IPS-NIHi7 (cell line): ENCODE measurements at regions not wholly inside any gene's neighbourhood (a gene's known extent, or its start where the extent isn't known, plus 50 kb on each side); places are given as distances from the start of the nearest gene placed in this dataset.

ENCODE experiments used
- DNase-seq: peaks from one replicate; pipeline ENCODE4 v3.0.0; 2012; ENCODE audit warnings: mixed read lengths; ENCODE audit errors: extremely low spot score

GRCh38 chr2:3100386-3100785 lies 277.2 kb downstream of the EIPR1 start:
- DNase-seq: no peak

- DNase-seq: no peak
Measured at GRCh38 chr2:3099860-3100234, 277.8 kb downstream of the EIPR1 start.

- no peak for DNase-seq
Measured at GRCh38 chr2:3099145-3099859, 278.3 kb downstream of the EIPR1 start.

GRCh38 chr2:3098231-3098630 lies 279.4 kb downstream of the EIPR1 start:
- no peak for DNase-seq

GRCh38 chr2:3097804-3098203 lies 279.8 kb downstream of the EIPR1 start:
- DNase-seq: no peak

GRCh38 chr2:3094999-3095958 lies 282.3 kb downstream of the EIPR1 start:
- DNase-seq: peak; percentile 24

- no peak for DNase-seq
Measured at GRCh38 chr2:3094318-3094717, 283.3 kb downstream of the EIPR1 start.

- DNase-seq: no peak
Measured at GRCh38 chr2:3091696-3092095, 285.9 kb downstream of the EIPR1 start.

GRCh38 chr2:3082705-3083104 lies 294.9 kb downstream of the EIPR1 start:
- no peak for DNase-seq

- DNase-seq: no peak
Measured at GRCh38 chr2:3079959-3080948, 297.4 kb downstream of the EIPR1 start.

- no peak for DNase-seq
Measured at GRCh38 chr2:3079466-3079865, 298.2 kb downstream of the EIPR1 start.

- no peak for DNase-seq
Measured at GRCh38 chr2:3078684-3079083, 298.9 kb downstream of the EIPR1 start.

- no peak for DNase-seq
Measured at GRCh38 chr2:3076848-3077642, 300.6 kb downstream of the EIPR1 start.

GRCh38 chr2:3075991-3076340 lies 301.7 kb downstream of the EIPR1 start:
- no peak for DNase-seq

GRCh38 chr2:3075316-3075990 lies 302.2 kb downstream of the EIPR1 start:
- DNase-seq: no peak

GRCh38 chr2:3073704-3074103 lies 303.9 kb downstream of the EIPR1 start:
- no peak for DNase-seq

- DNase-seq: no peak
Measured at GRCh38 chr2:3073041-3073595, 304.5 kb downstream of the EIPR1 start.

GRCh38 chr2:3071685-3072263 lies 305.8 kb downstream of the EIPR1 start:
- no peak for DNase-seq

- DNase-seq: no peak
Measured at GRCh38 chr2:3066831-3067230, 310.8 kb downstream of the EIPR1 start.

GRCh38 chr2:3065928-3066327 lies 311.7 kb downstream of the EIPR1 start:
- no peak for DNase-seq
